ENCODE measurements at regions not wholly inside any gene's neighbourhood (a gene's known extent, or its start where the extent isn't known, plus 50 kb on each side); places are given as distances from the start of the nearest gene placed in this dataset.
A peak's percentile ranks its signal among the peaks of the same experiment; 100 is the strongest.

- DNase-seq (ENCODE audit: low read depth in 2 of 2): no peak
These were observed 570.1 kb downstream of the CDK5RAP2 start for GRCh38 chr9:120009856-120010255.

GRCh38 chr9:120001536-120001935 is 578.4 kb downstream of the CDK5RAP2 start:
- DNase-seq (ENCODE audit: low read depth in 2 of 2): no peak

DNA sequence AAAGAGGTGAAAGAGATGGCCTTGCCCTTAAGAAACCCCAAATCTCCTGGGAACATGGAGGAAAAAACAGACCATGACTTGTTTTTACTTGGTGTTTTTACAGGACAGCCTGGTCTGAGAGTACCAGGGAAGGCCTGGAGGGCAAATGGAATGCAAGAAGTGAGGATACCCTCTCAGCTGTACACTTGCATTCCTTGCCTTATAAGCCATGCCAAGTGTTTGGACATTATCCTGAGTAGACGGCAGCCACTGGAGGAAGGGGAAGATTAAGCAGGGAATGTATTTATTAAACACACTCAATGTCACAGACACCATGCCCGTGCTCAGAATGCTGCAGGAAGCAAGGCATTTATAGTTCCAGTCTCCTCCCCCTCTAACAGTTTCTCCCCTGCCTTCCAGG is 581.4 kb downstream of the CDK5RAP2 start:
- no peak for DNase-seq (ENCODE audit: low read depth in 2 of 2)

- no peak for DNase-seq (ENCODE audit: low read depth in 2 of 2)
These were observed 588.2 kb downstream of the CDK5RAP2 start for GRCh38 chr9:119991797-119992196.

GRCh38 chr9:119986713-119987112 is 593.3 kb downstream of the CDK5RAP2 start:
- DNase-seq (ENCODE audit: low read depth in 2 of 2): no peak

- no peak for DNase-seq (ENCODE audit: low read depth in 2 of 2)
These were observed 593.8 kb downstream of the CDK5RAP2 start for GRCh38 chr9:119986205-119986604.

DNA sequence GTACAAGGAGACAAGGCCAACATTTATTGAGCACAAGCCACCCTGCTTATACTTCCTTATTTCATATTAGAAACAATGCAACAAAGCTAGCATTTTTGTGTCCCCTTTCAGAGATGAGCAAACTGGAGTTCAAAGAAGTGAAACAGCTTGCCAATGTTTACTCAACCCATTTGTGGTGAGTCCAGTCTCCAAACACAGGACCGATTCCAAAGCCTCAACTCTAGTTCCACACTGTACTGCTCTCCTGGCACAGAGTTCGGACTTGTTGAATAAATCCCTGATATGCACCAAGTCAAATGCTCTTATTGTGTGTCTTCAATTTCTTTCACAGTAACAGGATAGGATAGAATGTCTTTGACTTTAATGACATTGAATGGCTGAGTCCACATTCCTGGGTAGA is 604.8 kb upstream of the BRINP1 start:
- DNase-seq (ENCODE audit: low read depth in 2 of 2): no peak

- peak; percentile 21 to 47 for DNase-seq (ENCODE audit: low read depth in 2 of 2)
These were observed 599.8 kb upstream of the BRINP1 start for GRCh38 chr9:119968836-119969707.

GRCh38 chr9:119967867-119968535 is 598.8 kb upstream of the BRINP1 start:
- no peak for DNase-seq (ENCODE audit: low read depth in 2 of 2)

DNA sequence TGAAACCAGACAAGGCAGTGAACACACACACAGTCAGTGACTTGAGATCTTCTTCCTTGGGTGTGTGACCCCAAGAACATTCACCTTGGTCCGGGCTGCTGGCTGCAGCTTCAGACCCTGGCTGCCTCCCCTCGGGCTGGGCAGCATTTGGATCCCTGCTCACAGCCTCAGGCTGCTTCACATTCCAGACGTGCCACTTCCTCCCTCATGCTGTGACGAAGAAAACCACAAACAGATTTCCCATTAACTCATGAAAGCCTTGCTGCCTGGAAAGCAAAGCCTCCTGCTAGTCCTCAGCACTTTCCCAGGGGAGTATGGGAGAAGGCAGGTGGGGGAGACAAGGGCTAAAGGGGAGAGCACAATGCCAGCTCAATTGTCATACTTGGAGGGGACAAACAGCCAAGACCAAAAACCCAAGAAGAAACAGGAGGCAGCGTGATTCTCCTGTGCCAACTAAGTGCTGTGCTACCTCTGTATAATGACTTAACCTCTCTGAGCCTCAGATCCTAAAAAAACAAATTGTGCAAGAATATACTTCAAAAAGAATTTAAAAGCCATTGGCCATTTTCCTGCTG is 594.6 kb upstream of the BRINP1 start:
- no peak for DNase-seq (ENCODE audit: low read depth in 2 of 2)

GRCh38 chr9:119963258-119963797 is 594.1 kb upstream of the BRINP1 start:
- no peak for DNase-seq (ENCODE audit: low read depth in 2 of 2)

DNA sequence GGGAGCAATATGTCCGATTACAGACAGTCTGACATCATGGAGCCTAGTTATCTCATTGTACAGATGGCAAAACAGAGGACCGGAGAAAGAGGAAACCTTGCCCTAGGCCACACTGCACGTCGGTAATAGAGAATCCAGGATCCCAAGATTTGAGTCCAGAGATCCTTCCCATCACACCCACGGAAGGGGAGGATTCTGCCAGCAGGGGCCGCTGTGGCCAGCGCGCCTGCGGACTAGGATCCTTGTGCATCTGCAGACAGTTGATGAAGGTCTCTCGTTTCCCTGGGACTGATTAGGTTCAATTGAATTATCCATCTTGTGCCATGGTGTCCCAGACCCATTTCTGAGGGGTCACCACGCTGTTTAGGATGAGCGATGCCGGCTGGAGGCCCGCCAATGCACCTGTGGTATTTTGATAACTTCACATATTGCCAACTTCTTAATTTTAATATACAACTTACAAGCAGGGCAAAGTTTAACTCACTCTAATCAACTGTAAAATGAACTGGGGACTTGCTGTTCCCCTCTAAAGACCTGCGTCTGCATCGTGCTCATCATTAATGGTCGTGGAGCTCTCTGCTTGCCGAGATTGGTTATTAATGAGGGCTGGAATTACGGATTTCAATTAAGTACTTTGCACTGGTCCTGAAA is 592.7 kb upstream of the BRINP1 start:
- peak in 1 of 2 donors; percentile 1 for DNase-seq (ENCODE audit: low read depth in 2 of 2)

- no peak for DNase-seq (ENCODE audit: low read depth in 2 of 2)
These were observed 590.8 kb upstream of the BRINP1 start for GRCh38 chr9:119959846-119960545.

DNA sequence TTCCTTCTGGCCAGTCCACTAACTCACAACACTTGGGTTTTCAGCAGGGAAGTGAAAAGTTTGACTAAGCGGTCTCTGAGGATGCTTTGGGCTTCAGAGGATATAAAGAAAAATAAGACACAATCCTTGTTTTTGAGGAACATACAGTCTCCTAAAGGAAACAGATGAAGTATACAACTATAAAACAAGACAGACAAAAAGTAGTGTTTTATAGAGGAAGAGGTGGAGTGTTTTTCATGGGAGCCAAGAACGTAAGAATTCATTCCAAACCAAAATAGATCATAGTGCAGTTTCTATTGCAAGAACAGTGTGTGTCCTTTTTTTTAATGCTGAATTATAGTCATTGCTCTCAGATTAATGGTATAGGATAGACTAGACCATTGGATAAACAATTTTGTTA is 586.9 kb upstream of the BRINP1 start:
- DNase-seq (ENCODE audit: low read depth in 2 of 2): no peak

DNA sequence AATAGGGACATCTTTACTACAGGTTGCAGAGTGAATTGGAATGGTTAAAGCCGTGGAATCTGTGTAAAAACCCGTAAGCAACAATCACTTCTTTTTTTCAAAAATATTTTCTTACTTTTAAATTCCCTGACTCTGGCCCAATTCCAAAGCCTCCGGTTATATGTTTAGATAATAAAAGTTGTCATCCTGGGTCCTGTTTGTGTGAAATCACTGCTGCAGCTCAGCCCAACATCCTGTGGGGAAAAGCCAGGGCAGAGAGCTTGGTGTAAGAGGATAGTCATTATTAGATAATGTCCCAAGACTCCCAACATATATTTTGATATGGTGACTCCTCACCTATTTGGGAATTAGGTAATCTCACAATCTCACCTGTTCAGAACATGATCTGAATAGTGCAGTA is 586.0 kb upstream of the BRINP1 start:
- no peak for DNase-seq (ENCODE audit: low read depth in 2 of 2)

DNA sequence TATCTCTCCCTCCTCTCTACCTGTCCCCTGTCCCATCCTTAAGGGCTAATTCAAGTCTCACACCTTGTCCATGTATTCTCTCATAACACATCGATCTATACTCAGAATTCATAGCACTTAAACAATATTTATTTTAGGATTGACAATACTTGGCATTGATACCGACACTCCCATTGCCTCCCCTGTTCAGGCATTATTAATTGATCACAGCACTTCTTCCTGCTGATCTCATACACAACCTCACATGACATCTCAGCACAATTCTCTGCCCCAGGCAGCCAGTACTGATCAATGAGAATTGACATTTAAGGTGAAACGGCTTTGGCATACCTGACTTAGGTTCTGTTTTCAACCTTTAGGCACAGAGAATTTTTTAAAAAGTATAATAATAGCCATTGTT is 582.4 kb upstream of the BRINP1 start:
- no peak for DNase-seq (ENCODE audit: low read depth in 2 of 2)

GRCh38 chr9:119951090-119951489 is 581.9 kb upstream of the BRINP1 start:
- DNase-seq (ENCODE audit: low read depth in 2 of 2): no peak

DNA sequence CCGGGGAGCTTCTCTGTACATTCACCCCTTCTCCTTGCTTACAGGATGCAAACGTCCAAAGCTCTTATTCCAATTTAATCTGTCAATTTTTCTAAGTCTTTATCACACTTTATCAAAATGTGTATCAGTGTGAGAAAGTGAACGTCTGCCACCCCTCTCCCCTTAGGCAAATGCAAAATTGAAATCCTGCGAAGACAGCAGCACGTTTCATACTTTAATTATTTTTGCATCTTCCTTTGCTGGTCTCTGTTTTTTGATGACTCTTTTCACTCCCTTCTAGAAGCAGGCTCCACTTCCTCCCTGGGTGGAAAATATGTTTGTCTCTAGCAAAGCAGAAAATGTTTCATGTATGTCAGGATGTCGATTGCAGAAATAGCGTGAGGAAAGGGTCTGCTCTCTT is 576.5 kb upstream of the BRINP1 start:
- DNase-seq (ENCODE audit: low read depth in 2 of 2): no peak

GRCh38 chr9:119941091-119941490 is 571.9 kb upstream of the BRINP1 start:
- no peak for DNase-seq (ENCODE audit: low read depth in 2 of 2)

GRCh38 chr9:119938871-119939270 is 569.6 kb upstream of the BRINP1 start:
- no peak for DNase-seq (ENCODE audit: low read depth in 2 of 2)

DNA sequence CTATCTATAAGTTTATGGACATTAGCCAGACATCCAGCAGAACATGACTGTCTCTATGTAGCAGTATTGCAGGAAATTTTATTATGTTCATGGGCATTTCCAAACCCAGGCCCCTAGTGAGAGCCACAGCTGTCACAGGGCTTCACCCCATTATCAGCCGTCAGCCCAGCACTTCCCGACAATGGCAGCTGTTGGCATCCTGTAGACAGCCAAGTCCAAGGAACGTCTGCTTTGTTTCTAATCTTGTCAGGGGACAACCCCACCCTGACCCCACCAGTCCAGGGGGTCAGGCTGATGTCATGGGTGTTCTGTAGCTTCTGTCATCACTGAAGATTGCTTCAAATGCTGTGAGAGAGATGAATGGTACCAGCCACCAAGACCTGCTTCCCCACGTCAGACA is 565.3 kb upstream of the BRINP1 start:
- no peak for DNase-seq (ENCODE audit: low read depth in 2 of 2)

- DNase-seq (ENCODE audit: low read depth in 2 of 2): no peak
These were observed 564.0 kb upstream of the BRINP1 start for GRCh38 chr9:119933191-119933590.

All from stimulated activated CD4-positive, alpha-beta T cell treated with anti-CD3 and anti-CD28 coated beads, Interleukin-4, amount 100 ng/mL, for 48 hours (primary cell).